Heart right ventricle (tissue), 16 donors: ENCODE measurements at regions not wholly inside any gene's neighbourhood (a gene's known extent, or its start where the extent isn't known, plus 50 kb on each side); places are given as distances from the start of the nearest gene placed in this dataset.

Source experiments
- ATAC-seq, 8 donors: fragments of 200-7000 bp; cut with Tn5 transposase; one replicate each; pipeline ENCODE4 v1.9.1; 2020; ENCODE audit warnings: mild to moderate bottlenecking in 8 of 8, moderate library complexity in 8 of 8, moderate number of reproducible peaks in 1 of 8
- DNase-seq, 2 donors: peaks; one replicate each; pipeline ENCODE4 v3.0.0-alpha.2; 2020
- H3K27ac ChIP-seq, 10 donors: fragments of 200-600 bp; sonication (generic) in 2 of 10; one replicate each; pipeline versions ENCODE4 v1.5.0 to v1.8.0; 2020 to 2022; ENCODE audit warnings: mild to moderate bottlenecking in 3 of 10
- H3K27me3 ChIP-seq, 7 donors: fragments of 200-600 bp; one replicate each; pipeline ENCODE4 v1.8.0; 2021 to 2022; ENCODE audit warnings: mild to moderate bottlenecking in 2 of 7
- H3K36me3 ChIP-seq, 9 donors: fragments of 200-600 bp; sonication (generic) in 1 of 9; one replicate each; pipeline versions ENCODE4 v1.5.0 to v1.8.0; 2020 to 2022; ENCODE audit warnings: mild to moderate bottlenecking in 2 of 9
- H3K4me1 ChIP-seq, 9 donors: fragments of 200-600 bp; sonication (generic) in 1 of 9; one replicate each; pipeline versions ENCODE4 v1.5.0 to v1.8.0; 2020 to 2022; ENCODE audit warnings: mild to moderate bottlenecking in 4 of 9
- H3K4me3 ChIP-seq, 10 donors: fragments of 200-600 bp; sonication (generic) in 2 of 10; one replicate each; pipeline versions ENCODE4 v1.5.0 to v1.8.0; 2020 to 2022; ENCODE audit warnings: mild to moderate bottlenecking in 7 of 10, moderate library complexity in 2 of 10
- H3K9me3 ChIP-seq, 11 donors: fragments of 200-600 bp in 10 of 11; sonication (generic) in 2 of 11; one replicate each; pipeline versions ENCODE4 v1.5.0 to v1.8.0; 2013 to 2022; ENCODE audit warnings: mild to moderate bottlenecking in 2 of 11, control low read depth in 1 of 11, moderate library complexity in 1 of 11
- CTCF ChIP-seq, 9 donors: fragments of 200-600 bp; sonication (generic) in 2 of 9; IDR thresholded peaks; one replicate each; pipeline versions ENCODE4 v1.5.0 to v1.8.0; 2021 to 2022; ENCODE audit warnings: antibody characterized with exemption in 9 of 9, mild to moderate bottlenecking in 5 of 9, moderate library complexity in 1 of 9
- WGBS, 2 donors: extraction: QIAGEN DNeasy Blood & Tissue Kit; methylation state at CpG; one replicate each; pipeline ENCODE4 v1.1.7; 2013; ENCODE audit warnings: inconsistent platforms in 1 of 2; 5-methylcytosine and 5-hydroxymethylcytosine counted together
- intact Hi-C, 10 donors: fragments of 100-400 bp; cut with DNase I; formaldehyde crosslinking; loops; one replicate each; pipeline versions ENCODE4 v1.11.1 to v1.14.2; 2022
- donor health status: Arrhythmogenic right ventricular cardiomyopathy.
- donor health status: ischemic (EF 13 %, LVEDD 7.1; RV severe dilation, severe dysfunction).
- donor health status: healthy with polysubstance abuse.
- donor health status: DM: no; HTN: yes; CAD: no.
- donor health status: DM: no; HTN: no; CAD: no.
- donor health status: ischemic (EF 25% LVEDD 6.9; RV normal size, moderate dysfunction).
- donor health status: ischemic (EF 25% LVEDD 5.7; RV mildly dilated, moderate dysfunction).
- donor health status: healthy.
- donor health status: DM: yes; HTN: yes; CAD: no.
- donor health status: Ischemic cardiomyopathy.
- donor health status: ischemic (EF 35%, LVEDD 5.7; RV mildly dilated, moderate dysfunction).
- donor health status: nonischemic (EF 11% LVEDD 7.7; RV severe dilation, severe dysfunction).
- donor health status: DM: yes; HTN: yes; CAD: no.
- donor health status: PGD.
- donor health status: ischemic (EF 29% LVEDD 5.4; RV normal size, mild dysfunction).
- donor health status: nonischemic (EF 23%, LVEDD 6.1; RV moderate dilation, normal function).

- no peaks in the 10 kb centered on the region for H3K4me1 ChIP-seq
- DNase-seq (no peak), ATAC-seq (no peak)
- peaks cover 0 to 61% (median 2%) of the 10 kb centered on the region in 11 donors for H3K9me3 ChIP-seq
- no peak for TF ChIP-seq CTCF (IDR thresholded peaks at IDR 0.05)
- H3K4me3 ChIP-seq: no peak overlapping the region
- no peaks in the 10 kb centered on the region for H3K36me3 ChIP-seq
- intact Hi-C loops: no loop called here
- no peaks in the 10 kb centered on the region for H3K27me3 ChIP-seq
- 97 to 100% methylated on average over 1 of the region's 1 CpG for WGBS, 2 donors
- H3K27ac ChIP-seq: no peak overlapping the region
Measured at GRCh38 chr9:11632691-11633090, 1019.9 kb upstream of the PTPRD start.

GRCh38 chr9:11646831-11647230 is 1034.0 kb upstream of the PTPRD start:
- Histone ChIP-seq H3K36me3 (no peaks in the 10 kb centered on the region), H3K27me3 (no peaks in the 10 kb centered on the region), H3K4me3 (no peak overlapping the region), H3K9me3 (peaks cover 0 to 21% (median 0%) of the 10 kb centered on the region in 11 donors), H3K4me1 (no peaks in the 10 kb centered on the region), H3K27ac (no peak overlapping the region)
- WGBS, 2 donors: 93 to 97% methylated on average over 1 of the region's 1 CpG
- no peak for DNase-seq
- no peak for ATAC-seq
- TF ChIP-seq CTCF (IDR thresholded peaks at IDR 0.05): no peak
- intact Hi-C loops: loop anchor here in 1 of 10 donors (10.0 kb wide), 1 partner anchor 58 kb away; no protein-coding TSS in a partner anchor

GRCh38 chr9:11653867-11654266 is 1039.3 kb upstream of the TYRP1 start:
- Histone ChIP-seq H3K4me1 (no peaks in the 10 kb centered on the region), H3K4me3 (no peak overlapping the region), H3K36me3 (no peaks in the 10 kb centered on the region), H3K27ac (no peak overlapping the region), H3K27me3 (no peaks in the 10 kb centered on the region), H3K9me3 (no peaks in the 10 kb centered on the region)
- intact Hi-C loops: no loop called here
- no peak for ATAC-seq
- DNase-seq: no peak
- TF ChIP-seq CTCF (IDR thresholded peaks at IDR 0.05): no peak
- WGBS, 2 donors: 61 to 77% methylated on average over 3 of the region's 3 CpGs

DNA sequence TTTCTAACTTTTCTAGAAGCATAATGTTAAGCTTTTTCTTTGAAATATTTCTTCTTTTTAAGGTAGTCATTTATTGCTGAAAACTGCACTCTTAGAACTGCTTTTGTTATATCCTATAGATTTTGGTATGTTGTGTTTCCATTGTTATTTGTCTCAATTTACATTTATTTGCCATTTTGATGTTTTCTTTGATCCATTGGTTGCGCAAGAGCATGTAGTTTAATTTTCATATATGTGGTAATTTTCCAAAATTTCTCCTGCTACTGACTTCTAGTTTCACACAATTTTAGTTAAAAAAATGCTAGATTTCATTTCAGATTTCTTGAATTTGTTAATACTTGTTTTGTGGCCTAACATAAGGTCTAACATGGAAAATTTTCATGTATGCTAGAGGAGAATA is 1029.3 kb upstream of the TYRP1 start:
- Histone ChIP-seq H3K36me3 (no peaks in the 10 kb centered on the region), H3K27me3 (no peaks in the 10 kb centered on the region), H3K27ac (no peak overlapping the region), H3K9me3 (peaks cover 0 to 34% (median 3%) of the 10 kb centered on the region in 11 donors), H3K4me1 (no peaks in the 10 kb centered on the region), H3K4me3 (no peak overlapping the region)
- intact Hi-C loops: no loop called here
- DNase-seq (no peak), ATAC-seq (no peak)
- no peak for TF ChIP-seq CTCF (IDR thresholded peaks at IDR 0.05)
- WGBS, 2 donors: 92 to 93% methylated on average over 1 of the region's 1 CpG
